Small intestine (tissue), 7 donors: ENCODE measurements at regions not wholly inside any gene's neighbourhood (a gene's known extent, or its start where the extent isn't known, plus 50 kb on each side); places are given as distances from the start of the nearest gene placed in this dataset.

Source experiments
- DNase-seq, 2 donors: peaks; one replicate each; pipeline versions ENCODE4 v3.0.0 to v3.0.0-alpha.2; 2013
- FAIRE-seq: peaks from 2 replicates; lab custom pipeline; 2012; peaks lifted over from hg19 to GRCh38; lab: Jason Lieb, UNC
- H3K27ac ChIP-seq, 3 donors: one replicate each; pipeline ENCODE4 v1.5.1; 2013; ENCODE audit warnings: low read length in 2 of 3, mild to moderate bottlenecking in 2 of 3, control low read depth in 1 of 3, inconsistent platforms in 1 of 3, low read depth in 1 of 3, moderate library complexity in 1 of 3
- H3K27me3 ChIP-seq, 3 donors: one replicate each; pipeline ENCODE4 v1.6.1; 2013; ENCODE audit warnings: low read length in 3 of 3, inconsistent platforms in 1 of 3; ENCODE audit not compliant: control insufficient read depth in 3 of 3, insufficient read depth in 3 of 3
- H3K36me3 ChIP-seq, 3 donors: one replicate each; pipeline ENCODE4 v1.6.1; 2013; ENCODE audit warnings: low read length in 3 of 3, inconsistent platforms in 1 of 3, low read depth in 1 of 3, mild to moderate bottlenecking in 1 of 3, moderate library complexity in 1 of 3; ENCODE audit not compliant: control insufficient read depth in 3 of 3, insufficient read depth in 2 of 3
- H3K4me1 ChIP-seq, 3 donors: one replicate each; pipeline ENCODE4 v1.6.1; 2013; ENCODE audit warnings: low read length in 2 of 3, inconsistent platforms in 1 of 3, low read depth in 1 of 3, mild to moderate bottlenecking in 1 of 3, moderate library complexity in 1 of 3; ENCODE audit not compliant: control insufficient read depth in 3 of 3, insufficient read depth in 2 of 3
- H3K4me3 ChIP-seq, 3 donors: one replicate each; pipeline ENCODE4 v1.5.1; 2013; ENCODE audit warnings: low read length in 3 of 3, control low read depth in 1 of 3, inconsistent platforms in 1 of 3, low read depth in 1 of 3, mild to moderate bottlenecking in 1 of 3, moderate library complexity in 1 of 3
- H3K9me3 ChIP-seq, 2 donors: one replicate each; pipeline ENCODE4 v1.6.1; 2013; ENCODE audit warnings: low read depth in 1 of 2, low read length in 1 of 2; ENCODE audit not compliant: control insufficient read depth in 2 of 2, insufficient read depth in 1 of 2
- WGBS, 3 donors: extraction: QIAGEN DNeasy Blood & Tissue Kit; methylation state at CpG; one replicate each; pipeline ENCODE4 v1.1.7; 2013; 5-methylcytosine and 5-hydroxymethylcytosine counted together
- donor health status: healthy with polysubstance abuse.
- donor health status: control.
- donor health status: control.
- donor health status: Bipolar disorder and iron deficiency.
- donor health status: healthy.

GRCh38 chrX:85454295-85454694 is 74.8 kb upstream of the POF1B start:
- no peak overlapping the region for H3K4me3 ChIP-seq
- DNase-seq: no peak
- FAIRE-seq: no peak
- H3K4me1 ChIP-seq: no peaks in the 10 kb centered on the region
- no peaks in the 10 kb centered on the region for H3K27me3 ChIP-seq
- no peak overlapping the region for H3K27ac ChIP-seq
- H3K9me3 ChIP-seq: no peaks in the 10 kb centered on the region
- no peaks in the 10 kb centered on the region for H3K36me3 ChIP-seq

GRCh38 chrX:85444613-85445012 is 65.1 kb upstream of the POF1B start:
- H3K9me3 ChIP-seq: peaks cover 0 to 11% of the 10 kb centered on the region in 2 donors
- WGBS, 3 donors: 14 to 49% (median 22%) methylated on average over 2 of the region's 2 CpGs
- H3K27ac ChIP-seq: no peak overlapping the region
- peak in 1 of 2 donors; percentile 74 for DNase-seq
- H3K27me3 ChIP-seq: no peaks in the 10 kb centered on the region
- H3K36me3 ChIP-seq: no peaks in the 10 kb centered on the region
- FAIRE-seq: no peak
- no peak overlapping the region for H3K4me3 ChIP-seq
- H3K4me1 ChIP-seq: no peaks in the 10 kb centered on the region
